ENCODE measurements at regions not wholly inside any gene's neighbourhood (a gene's known extent, or its start where the extent isn't known, plus 50 kb on each side); places are given as distances from the start of the nearest gene placed in this dataset.
"Not testable (repeated sequence)": the region's sequence is repeated elsewhere in the genome, so short reads cannot be mapped to it uniquely, and the experiment has no call there.

DNA sequence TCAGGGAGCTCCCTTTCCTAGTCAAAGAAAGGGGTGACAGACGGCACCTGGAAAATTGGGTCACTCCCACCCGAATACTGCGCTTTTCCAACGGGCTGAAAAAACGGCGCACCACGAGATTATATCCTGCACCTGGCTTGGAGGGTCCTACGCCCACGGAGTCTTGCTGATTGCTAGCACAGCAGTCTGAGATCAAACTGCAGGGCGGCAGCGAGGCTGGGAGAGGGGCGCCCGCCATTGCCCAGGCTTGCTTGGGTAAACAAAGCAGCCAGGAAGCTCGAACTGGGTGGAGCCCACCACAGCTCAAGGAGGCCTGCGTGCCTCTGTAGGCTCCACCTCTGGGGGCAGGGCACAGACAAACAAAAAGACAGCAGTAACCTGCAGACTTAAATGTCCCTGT is 580.5 kb downstream of the RAB28 start:
- TF ChIP-seq POLR2A (IDR thresholded peaks at IDR 0.05; ENCODE audit: borderline replicate concordance, extremely low read depth, insufficient read depth, insufficient read length); ZNF274 (IDR thresholded peaks at IDR 0.05; ENCODE audit: low read depth, low read length); REST (IDR thresholded peaks at IDR 0.05; ENCODE audit: low read depth); EZH2 (IDR thresholded peaks at IDR 0.05); YY1 (IDR thresholded peaks at IDR 0.05; ENCODE audit: extremely low read depth, insufficient replicate concordance, low read depth, low read length); RAD21 (IDR thresholded peaks at IDR 0.05; ENCODE audit: low read depth); TCF7L2 (IDR thresholded peaks at IDR 0.05; ENCODE audit: borderline replicate concordance, extremely low read depth, insufficient read depth, insufficient read length); POLR2AphosphoS5 (IDR thresholded peaks at IDR 0.05; ENCODE audit: low read depth, low read length); SP1 (IDR thresholded peaks at IDR 0.05; ENCODE audit: low read depth): not testable (repeated sequence)
- TF ChIP-seq, protein P1, sequence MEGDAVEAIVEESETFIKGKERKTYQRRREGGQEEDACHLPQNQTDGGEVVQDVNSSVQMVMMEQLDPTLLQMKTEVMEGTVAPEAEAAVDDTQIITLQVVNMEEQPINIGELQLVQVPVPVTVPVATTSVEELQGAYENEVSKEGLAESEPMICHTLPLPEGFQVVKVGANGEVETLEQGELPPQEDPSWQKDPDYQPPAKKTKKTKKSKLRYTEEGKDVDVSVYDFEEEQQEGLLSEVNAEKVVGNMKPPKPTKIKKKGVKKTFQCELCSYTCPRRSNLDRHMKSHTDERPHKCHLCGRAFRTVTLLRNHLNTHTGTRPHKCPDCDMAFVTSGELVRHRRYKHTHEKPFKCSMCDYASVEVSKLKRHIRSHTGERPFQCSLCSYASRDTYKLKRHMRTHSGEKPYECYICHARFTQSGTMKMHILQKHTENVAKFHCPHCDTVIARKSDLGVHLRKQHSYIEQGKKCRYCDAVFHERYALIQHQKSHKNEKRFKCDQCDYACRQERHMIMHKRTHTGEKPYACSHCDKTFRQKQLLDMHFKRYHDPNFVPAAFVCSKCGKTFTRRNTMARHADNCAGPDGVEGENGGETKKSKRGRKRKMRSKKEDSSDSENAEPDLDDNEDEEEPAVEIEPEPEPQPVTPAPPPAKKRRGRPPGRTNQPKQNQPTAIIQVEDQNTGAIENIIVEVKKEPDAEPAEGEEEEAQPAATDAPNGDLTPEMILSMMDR (IDR thresholded peaks at IDR 0.05 in 2 of 3, conservative IDR thresholded peaks at IDR 0.05 in 1 of 3; ENCODE audit: borderline replicate concordance in 1 of 3, insufficient read depth in 1 of 3, low read depth in 2 of 3, low read length in 2 of 3): not testable (repeated sequence)
